NCI-H226 (cell line): ENCODE measurements at regions not wholly inside any gene's neighbourhood (a gene's known extent, or its start where the extent isn't known, plus 50 kb on each side); places are given as distances from the start of the nearest gene placed in this dataset.

ENCODE experiments used
- DNase-seq: peaks from one replicate; pipeline ENCODE4 v3.0.0-alpha.2; 2015

GRCh38 chr15:97194750-97195149 lies 765.8 kb upstream of the ARRDC4 start:
- DNase-seq = peak; percentile 29

- DNase-seq = no peak
Measured at GRCh38 chr15:97196048-97197014, 764.2 kb upstream of the ARRDC4 start.

GRCh38 chr15:97199393-97200051 lies 761.0 kb upstream of the ARRDC4 start:
- DNase-seq = no peak

GRCh38 chr15:97200161-97200560 lies 760.3 kb upstream of the ARRDC4 start:
- no peak for DNase-seq

GRCh38 chr15:97210277-97210676 lies 750.2 kb upstream of the ARRDC4 start:
- DNase-seq = no peak

GRCh38 chr15:97215629-97216028 lies 744.9 kb upstream of the ARRDC4 start:
- DNase-seq = peak; percentile 16

GRCh38 chr15:97224191-97224641 lies 736.3 kb upstream of the ARRDC4 start:
- DNase-seq = no peak

GRCh38 chr15:97234851-97235610 lies 725.5 kb upstream of the ARRDC4 start:
- DNase-seq = peak; percentile 29

- DNase-seq = no peak
Measured at GRCh38 chr15:97235611-97235985, 724.9 kb upstream of the ARRDC4 start.

GRCh38 chr15:97236140-97236539 lies 724.4 kb upstream of the ARRDC4 start:
- DNase-seq = no peak

- DNase-seq = no peak
Measured at GRCh38 chr15:97237160-97237559, 723.3 kb upstream of the ARRDC4 start.

GRCh38 chr15:97248376-97248775 lies 712.1 kb upstream of the ARRDC4 start:
- DNase-seq = no peak

- no peak for DNase-seq
Measured at GRCh38 chr15:97259943-97260342, 700.6 kb upstream of the ARRDC4 start.

GRCh38 chr15:97301166-97301565 lies 659.3 kb upstream of the ARRDC4 start:
- no peak for DNase-seq

- no peak for DNase-seq
Measured at GRCh38 chr15:97316362-97316761, 644.1 kb upstream of the ARRDC4 start.

GRCh38 chr15:97317163-97317562 lies 643.3 kb upstream of the ARRDC4 start:
- DNase-seq = no peak

GRCh38 chr15:97319291-97319690 lies 641.2 kb upstream of the ARRDC4 start:
- DNase-seq = no peak

GRCh38 chr15:97346221-97346620 lies 614.3 kb upstream of the ARRDC4 start:
- no peak for DNase-seq

GRCh38 chr15:97350813-97351212 lies 609.7 kb upstream of the ARRDC4 start:
- DNase-seq = no peak

GRCh38 chr15:97383516-97383915 lies 577.0 kb upstream of the ARRDC4 start:
- no peak for DNase-seq

- no peak for DNase-seq
Measured at GRCh38 chr15:97386940-97387339, 573.6 kb upstream of the ARRDC4 start.

- no peak for DNase-seq
Measured at GRCh38 chr15:97401195-97401594, 559.3 kb upstream of the ARRDC4 start.

- DNase-seq = no peak
Measured at GRCh38 chr15:97401970-97402369, 558.5 kb upstream of the ARRDC4 start.
